ENCODE measurements at regions not wholly inside any gene's neighbourhood (a gene's known extent, or its start where the extent isn't known, plus 50 kb on each side); places are given as distances from the start of the nearest gene placed in this dataset.

- ChIA-PET POLR2A (no interaction called here), CTCF (no interaction called here)
- Histone ChIP-seq H3K9me3 (no peaks in the 10 kb centered on the region), H2AFZ (ENCODE audit: low read depth) (no peak overlapping the region), H3F3A (replicated peaks; ENCODE audit: insufficient read depth) (no peaks in the 10 kb centered on the region), H3K9ac (no peak overlapping the region), H3K36me3 (replicated peaks in 1 of 2; ENCODE audit: control insufficient read depth in 1 of 2, insufficient read depth in 2 of 2, low read length in 1 of 2) (no peaks in the 10 kb centered on the region), H3K4me1 (ENCODE audit: control insufficient read depth in 1 of 2, insufficient read depth in 2 of 2, low read depth in 1 of 2, low read length in 1 of 2) (no peaks in the 10 kb centered on the region), H3K27ac (ENCODE audit: low read depth in 2 of 2, low read length in 1 of 2) (no peak overlapping the region), H3K79me2 (ENCODE audit: insufficient read depth) (no peaks in the 10 kb centered on the region), H4K20me1 (ENCODE audit: insufficient read depth) (no peaks in the 10 kb centered on the region), H3K27me3 (ENCODE audit: insufficient read depth) (no peaks in the 10 kb centered on the region), H3K9me2 (no peaks in the 10 kb centered on the region; the same call in 1 of the 2 replicates), H3K4me2 (no peak overlapping the region), H3K4me3 (ENCODE audit: low read depth in 2 of 2, low read length in 1 of 2) (no peak overlapping the region)
- WGBS (ENCODE audit: low lambda C conversion rate) = 73% methylated on average over 4 of the region's 4 CpGs
- TF ChIP-seq IRF3 (IDR thresholded peaks at IDR 0.05; ENCODE audit: low read depth, low read length) (no peak), GABPA (IDR thresholded peaks at IDR 0.05; ENCODE audit: low read depth) (no peak), JUND (IDR thresholded peaks at IDR 0.05) (no peak), RXRA (IDR thresholded peaks at IDR 0.05; ENCODE audit: borderline replicate concordance, low read depth) (no peak), FOXM1 (IDR thresholded peaks at IDR 0.05; ENCODE audit: low read depth) (no peak), NRF1 (IDR thresholded peaks at IDR 0.05; ENCODE audit: low read depth, low read length) (no peak), FOSL2 (IDR thresholded peaks at IDR 0.05; ENCODE audit: borderline replicate concordance, low read depth) (no peak), NFIC (IDR thresholded peaks at IDR 0.05; ENCODE audit: borderline replicate concordance) (no peak), TAF1 (IDR thresholded peaks at IDR 0.05; ENCODE audit: borderline replicate concordance, low read depth, low read length) (no peak), ELF1 (IDR thresholded peaks at IDR 0.05) (no peak), POLR2AphosphoS5 (IDR thresholded peaks at IDR 0.05; ENCODE audit: low read depth, low read length) (no peak)
- TF ChIP-seq, protein P1, sequence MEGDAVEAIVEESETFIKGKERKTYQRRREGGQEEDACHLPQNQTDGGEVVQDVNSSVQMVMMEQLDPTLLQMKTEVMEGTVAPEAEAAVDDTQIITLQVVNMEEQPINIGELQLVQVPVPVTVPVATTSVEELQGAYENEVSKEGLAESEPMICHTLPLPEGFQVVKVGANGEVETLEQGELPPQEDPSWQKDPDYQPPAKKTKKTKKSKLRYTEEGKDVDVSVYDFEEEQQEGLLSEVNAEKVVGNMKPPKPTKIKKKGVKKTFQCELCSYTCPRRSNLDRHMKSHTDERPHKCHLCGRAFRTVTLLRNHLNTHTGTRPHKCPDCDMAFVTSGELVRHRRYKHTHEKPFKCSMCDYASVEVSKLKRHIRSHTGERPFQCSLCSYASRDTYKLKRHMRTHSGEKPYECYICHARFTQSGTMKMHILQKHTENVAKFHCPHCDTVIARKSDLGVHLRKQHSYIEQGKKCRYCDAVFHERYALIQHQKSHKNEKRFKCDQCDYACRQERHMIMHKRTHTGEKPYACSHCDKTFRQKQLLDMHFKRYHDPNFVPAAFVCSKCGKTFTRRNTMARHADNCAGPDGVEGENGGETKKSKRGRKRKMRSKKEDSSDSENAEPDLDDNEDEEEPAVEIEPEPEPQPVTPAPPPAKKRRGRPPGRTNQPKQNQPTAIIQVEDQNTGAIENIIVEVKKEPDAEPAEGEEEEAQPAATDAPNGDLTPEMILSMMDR (IDR thresholded peaks at IDR 0.05) = no peak
- TF ChIP-seq, protein P2, sequence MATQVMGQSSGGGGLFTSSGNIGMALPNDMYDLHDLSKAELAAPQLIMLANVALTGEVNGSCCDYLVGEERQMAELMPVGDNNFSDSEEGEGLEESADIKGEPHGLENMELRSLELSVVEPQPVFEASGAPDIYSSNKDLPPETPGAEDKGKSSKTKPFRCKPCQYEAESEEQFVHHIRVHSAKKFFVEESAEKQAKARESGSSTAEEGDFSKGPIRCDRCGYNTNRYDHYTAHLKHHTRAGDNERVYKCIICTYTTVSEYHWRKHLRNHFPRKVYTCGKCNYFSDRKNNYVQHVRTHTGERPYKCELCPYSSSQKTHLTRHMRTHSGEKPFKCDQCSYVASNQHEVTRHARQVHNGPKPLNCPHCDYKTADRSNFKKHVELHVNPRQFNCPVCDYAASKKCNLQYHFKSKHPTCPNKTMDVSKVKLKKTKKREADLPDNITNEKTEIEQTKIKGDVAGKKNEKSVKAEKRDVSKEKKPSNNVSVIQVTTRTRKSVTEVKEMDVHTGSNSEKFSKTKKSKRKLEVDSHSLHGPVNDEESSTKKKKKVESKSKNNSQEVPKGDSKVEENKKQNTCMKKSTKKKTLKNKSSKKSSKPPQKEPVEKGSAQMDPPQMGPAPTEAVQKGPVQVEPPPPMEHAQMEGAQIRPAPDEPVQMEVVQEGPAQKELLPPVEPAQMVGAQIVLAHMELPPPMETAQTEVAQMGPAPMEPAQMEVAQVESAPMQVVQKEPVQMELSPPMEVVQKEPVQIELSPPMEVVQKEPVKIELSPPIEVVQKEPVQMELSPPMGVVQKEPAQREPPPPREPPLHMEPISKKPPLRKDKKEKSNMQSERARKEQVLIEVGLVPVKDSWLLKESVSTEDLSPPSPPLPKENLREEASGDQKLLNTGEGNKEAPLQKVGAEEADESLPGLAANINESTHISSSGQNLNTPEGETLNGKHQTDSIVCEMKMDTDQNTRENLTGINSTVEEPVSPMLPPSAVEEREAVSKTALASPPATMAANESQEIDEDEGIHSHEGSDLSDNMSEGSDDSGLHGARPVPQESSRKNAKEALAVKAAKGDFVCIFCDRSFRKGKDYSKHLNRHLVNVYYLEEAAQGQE (IDR thresholded peaks at IDR 0.05; ENCODE audit: low read depth, low read length) = no peak
- TF ChIP-seq, protein P3, sequence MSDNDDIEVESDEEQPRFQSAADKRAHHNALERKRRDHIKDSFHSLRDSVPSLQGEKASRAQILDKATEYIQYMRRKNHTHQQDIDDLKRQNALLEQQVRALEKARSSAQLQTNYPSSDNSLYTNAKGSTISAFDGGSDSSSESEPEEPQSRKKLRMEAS (IDR thresholded peaks at IDR 0.05; ENCODE audit: low read depth) = no peak
- DNase-seq = no peak
These were observed 813.0 kb downstream of the TENT5A start for GRCh38 chr6:80939480-80939879.
